ENCODE measurements at regions not wholly inside any gene's neighbourhood (a gene's known extent, or its start where the extent isn't known, plus 50 kb on each side); places are given as distances from the start of the nearest gene placed in this dataset.

GRCh38 chr7:145147865-145148264 lies 312.0 kb upstream of the TPK1 start:
- no peak for DNase-seq
- H3K9me3 ChIP-seq = no peaks in the 10 kb centered on the region
- H3K27ac ChIP-seq = no peak overlapping the region
- H3K36me3 ChIP-seq = no peaks in the 10 kb centered on the region
- H3K4me3 ChIP-seq = no peak overlapping the region
- no peaks in the 10 kb centered on the region for H3K4me1 ChIP-seq
- intact Hi-C loops (cut with DNase I) = no loop called here
- TF ChIP-seq POLR2A (IDR thresholded peaks at IDR 0.05) (no peak), CTCF (IDR thresholded peaks at IDR 0.05) (no peak)
- no peaks in the 10 kb centered on the region for H3K27me3 ChIP-seq
- 22% methylated on average over 1 of the region's 2 CpGs for WGBS (ENCODE audit: insufficient coverage, low coverage, low lambda C conversion rate, missing lambda C conversion rate)
- no peak for ATAC-seq

- no peak for TF ChIP-seq POLR2A (IDR thresholded peaks at IDR 0.05)
- no peak for TF ChIP-seq CTCF (IDR thresholded peaks at IDR 0.05)
- Histone ChIP-seq H3K4me3 (no peak overlapping the region), H3K4me1 (no peaks in the 10 kb centered on the region), H3K27ac (no peak overlapping the region), H3K9me3 (no peaks in the 10 kb centered on the region), H3K27me3 (no peaks in the 10 kb centered on the region), H3K36me3 (no peaks in the 10 kb centered on the region)
- ATAC-seq = no peak
- 58% methylated on average over 5 of the region's 5 CpGs for WGBS (ENCODE audit: insufficient coverage, low coverage, low lambda C conversion rate, missing lambda C conversion rate)
- DNase-seq = no peak
- intact Hi-C loops (cut with DNase I) = no loop called here
Observed at GRCh38 chr7:145143685-145144084, 307.8 kb upstream of the TPK1 start.

GRCh38 chr7:145134377-145134776 lies 298.5 kb upstream of the TPK1 start:
- ATAC-seq (peak in 1 of 4 donors; percentile 33), DNase-seq (no peak)
- intact Hi-C loops (cut with DNase I) = no loop called here
- TF ChIP-seq POLR2A (IDR thresholded peaks at IDR 0.05) (no peak), CTCF (IDR thresholded peaks at IDR 0.05) (no peak)
- H3K36me3 ChIP-seq = no peaks in the 10 kb centered on the region
- no peaks in the 10 kb centered on the region for H3K4me1 ChIP-seq
- no peak overlapping the region for H3K27ac ChIP-seq
- H3K27me3 ChIP-seq = no peaks in the 10 kb centered on the region
- H3K9me3 ChIP-seq = no peaks in the 10 kb centered on the region
- no peak overlapping the region for H3K4me3 ChIP-seq

- WGBS (ENCODE audit: insufficient coverage, low coverage, low lambda C conversion rate, missing lambda C conversion rate) = 55% methylated on average over 2 of the region's 2 CpGs
- no peak for DNase-seq
- Histone ChIP-seq H3K9me3 (no peaks in the 10 kb centered on the region), H3K4me3 (no peak overlapping the region), H3K4me1 (no peaks in the 10 kb centered on the region), H3K27me3 (no peaks in the 10 kb centered on the region), H3K36me3 (no peaks in the 10 kb centered on the region), H3K27ac (no peak overlapping the region)
- ATAC-seq = no peak
- intact Hi-C loops (cut with DNase I) = no loop called here
- TF ChIP-seq POLR2A (IDR thresholded peaks at IDR 0.05) = no peak
- no peak for TF ChIP-seq CTCF (IDR thresholded peaks at IDR 0.05)
Observed at GRCh38 chr7:145123502-145123901, 287.6 kb upstream of the TPK1 start.

- Histone ChIP-seq H3K27me3 (no peaks in the 10 kb centered on the region), H3K4me1 (no peaks in the 10 kb centered on the region), H3K4me3 (no peak overlapping the region), H3K36me3 (no peaks in the 10 kb centered on the region), H3K9me3 (no peaks in the 10 kb centered on the region), H3K27ac (no peak overlapping the region)
- ATAC-seq (no peak), DNase-seq (no peak)
- WGBS (ENCODE audit: insufficient coverage, low coverage, low lambda C conversion rate, missing lambda C conversion rate) = 6% methylated on average over 1 of the region's 1 CpG
- intact Hi-C loops (cut with DNase I) = no loop called here
- no peak for TF ChIP-seq POLR2A (IDR thresholded peaks at IDR 0.05)
- no peak for TF ChIP-seq CTCF (IDR thresholded peaks at IDR 0.05)
Observed at GRCh38 chr7:145106001-145106400, 270.1 kb upstream of the TPK1 start.

All from right lobe of liver (tissue), 6 donors.